ENCODE measurements at regions not wholly inside any gene's neighbourhood (a gene's known extent, or its start where the extent isn't known, plus 50 kb on each side); places are given as distances from the start of the nearest gene placed in this dataset.
"Not testable (repeated sequence)": the region's sequence is repeated elsewhere in the genome, so short reads cannot be mapped to it uniquely, and the experiment has no call there.

- peak; percentile 1 for DNase-seq (ENCODE audit: low read depth)
- peak; percentile 40 for TF ChIP-seq CTCF (conservative IDR thresholded peaks at IDR 0.05; ENCODE audit: low read depth, low read length)
- H3K4me3 ChIP-seq (ENCODE audit: low read depth, low read length): no peak overlapping the region
Measured at GRCh38 chrX:66110112-66110511, 53.9 kb upstream of the HEPH start.

- not testable (repeated sequence) for H3K4me3 ChIP-seq (ENCODE audit: low read depth, low read length); DNase-seq (ENCODE audit: low read depth)
Measured at GRCh38 chrX:66107860-66108259, 56.2 kb upstream of the HEPH start.

- not testable (repeated sequence) for DNase-seq (ENCODE audit: low read depth); H3K4me3 ChIP-seq (ENCODE audit: low read depth, low read length)
Measured at GRCh38 chrX:66102398-66102797, 61.6 kb upstream of the HEPH start.

GRCh38 chrX:66098162-66098561 is 58.3 kb upstream of the VSIG4 start:
- TF ChIP-seq CTCF (conservative IDR thresholded peaks at IDR 0.05; ENCODE audit: low read depth, low read length): no peak
- no peak for DNase-seq (ENCODE audit: low read depth)
- no peak overlapping the region for H3K4me3 ChIP-seq (ENCODE audit: low read depth, low read length)

- DNase-seq (ENCODE audit: low read depth); H3K4me3 ChIP-seq (ENCODE audit: low read depth, low read length): not testable (repeated sequence)
Measured at GRCh38 chrX:66096987-66097386, 57.1 kb upstream of the VSIG4 start.

GRCh38 chrX:66090004-66090403 is 50.1 kb upstream of the VSIG4 start:
- H3K4me3 ChIP-seq (ENCODE audit: low read depth, low read length): not testable (repeated sequence)

More at GRCh38 chrX:66090004-66090403, 50.1 kb upstream of the VSIG4 start:
- DNase-seq (ENCODE audit: low read depth): not testable (repeated sequence)
